Esophagus muscularis mucosa (tissue), 4 donors: ENCODE measurements at regions not wholly inside any gene's neighbourhood (a gene's known extent, or its start where the extent isn't known, plus 50 kb on each side); places are given as distances from the start of the nearest gene placed in this dataset.

Experiments
- EP300 ChIP-seq: sonication (generic); formaldehyde crosslinking; IDR thresholded peaks from one replicate; pipeline ENCODE4 v1.6.1; 2017; ENCODE audit warnings: antibody characterized with exemption
- POLR2A ChIP-seq: fragments of 450-650 bp; IDR thresholded peaks from one replicate; pipeline ENCODE4 v1.6.1; 2017; ENCODE audit warnings: antibody characterized with exemption, moderate library complexity, mild to moderate bottlenecking, low read depth
- POLR2AphosphoS5 ChIP-seq, 2 donors: sonication (generic); formaldehyde crosslinking; IDR thresholded peaks; one replicate each; pipeline ENCODE4 v1.6.1; 2017; ENCODE audit warnings: antibody characterized with exemption in 2 of 2
- TF ChIP-seq, protein P1 (sequence below), 3 experiments: fragments of 200-600 bp in 2 of 3; fragments of 450-650 bp in 1 of 3; sonication (generic) in 2 of 3; IDR thresholded peaks; one replicate each; pipeline ENCODE4 v1.5.1; 2017 to 2019; ENCODE audit warnings: antibody characterized with exemption in 3 of 3, mild to moderate bottlenecking in 2 of 3, moderate library complexity in 1 of 3

GRCh38 chr12:28884904-28885679 lies 264.0 kb upstream of the FAR2 start:
- TF ChIP-seq, protein P1, sequence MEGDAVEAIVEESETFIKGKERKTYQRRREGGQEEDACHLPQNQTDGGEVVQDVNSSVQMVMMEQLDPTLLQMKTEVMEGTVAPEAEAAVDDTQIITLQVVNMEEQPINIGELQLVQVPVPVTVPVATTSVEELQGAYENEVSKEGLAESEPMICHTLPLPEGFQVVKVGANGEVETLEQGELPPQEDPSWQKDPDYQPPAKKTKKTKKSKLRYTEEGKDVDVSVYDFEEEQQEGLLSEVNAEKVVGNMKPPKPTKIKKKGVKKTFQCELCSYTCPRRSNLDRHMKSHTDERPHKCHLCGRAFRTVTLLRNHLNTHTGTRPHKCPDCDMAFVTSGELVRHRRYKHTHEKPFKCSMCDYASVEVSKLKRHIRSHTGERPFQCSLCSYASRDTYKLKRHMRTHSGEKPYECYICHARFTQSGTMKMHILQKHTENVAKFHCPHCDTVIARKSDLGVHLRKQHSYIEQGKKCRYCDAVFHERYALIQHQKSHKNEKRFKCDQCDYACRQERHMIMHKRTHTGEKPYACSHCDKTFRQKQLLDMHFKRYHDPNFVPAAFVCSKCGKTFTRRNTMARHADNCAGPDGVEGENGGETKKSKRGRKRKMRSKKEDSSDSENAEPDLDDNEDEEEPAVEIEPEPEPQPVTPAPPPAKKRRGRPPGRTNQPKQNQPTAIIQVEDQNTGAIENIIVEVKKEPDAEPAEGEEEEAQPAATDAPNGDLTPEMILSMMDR (IDR thresholded peaks at IDR 0.05): no peak
- TF ChIP-seq POLR2A (no peak), POLR2AphosphoS5 (IDR thresholded peaks at IDR 0.05) (no peak), EP300 (no peak)
